ENCODE measurements at regions not wholly inside any gene's neighbourhood (a gene's known extent, or its start where the extent isn't known, plus 50 kb on each side); places are given as distances from the start of the nearest gene placed in this dataset.

DNA sequence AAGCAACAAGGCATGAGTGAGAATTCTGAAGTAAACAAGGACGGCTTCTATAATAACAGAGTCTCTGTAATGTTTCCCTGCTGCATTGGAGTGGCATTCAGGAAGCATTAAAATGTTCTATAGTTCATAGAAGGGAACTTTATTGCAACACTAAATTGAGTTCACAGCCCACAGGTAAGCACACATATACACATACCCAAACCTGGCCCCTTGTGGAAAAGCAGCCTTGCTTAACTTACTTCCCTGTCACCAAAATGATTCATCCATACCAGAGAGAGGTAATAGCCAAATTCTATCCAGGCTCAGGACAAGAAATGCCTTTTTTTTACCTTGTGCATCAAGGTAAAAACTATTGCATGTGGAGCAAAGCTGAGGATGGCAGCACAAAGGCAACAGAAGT is 241.4 kb downstream of the HHIPL2 start:
- TF ChIP-seq GLIS3 (CRISPR knock-in tag; IDR thresholded peaks at IDR 0.05) (no peak), PATZ1 (CRISPR knock-in tag; IDR thresholded peaks at IDR 0.05; ENCODE audit: borderline replicate concordance) (no peak), ZFP3 (CRISPR knock-in tag; IDR thresholded peaks at IDR 0.05) (no peak), RARB (CRISPR knock-in tag; IDR thresholded peaks at IDR 0.05) (no peak), OSR1 (CRISPR knock-in tag; IDR thresholded peaks at IDR 0.05) (no peak), CREB5 (CRISPR knock-in tag; IDR thresholded peaks at IDR 0.05; ENCODE audit: low read depth) (no peak), ESRRG (CRISPR knock-in tag; IDR thresholded peaks at IDR 0.05) (no peak), ZFP30 (CRISPR knock-in tag; IDR thresholded peaks at IDR 0.05) (no peak), ARNTL (CRISPR knock-in tag; IDR thresholded peaks at IDR 0.05; ENCODE audit: borderline replicate concordance, low read depth) (no peak), TOX (CRISPR knock-in tag; IDR thresholded peaks at IDR 0.05; ENCODE audit: borderline replicate concordance) (no peak), CSRNP3 (CRISPR knock-in tag; IDR thresholded peaks at IDR 0.05) (no peak)

All from SK-N-SH treated with all-trans-retinoic acid at 6 μM for 48 hours (cell line).